Ascending aorta (tissue), 2 donors: ENCODE measurements at regions not wholly inside any gene's neighbourhood (a gene's known extent, or its start where the extent isn't known, plus 50 kb on each side); places are given as distances from the start of the nearest gene placed in this dataset.
"Not testable (repeated sequence)": the region's sequence is repeated elsewhere in the genome, so short reads cannot be mapped to it uniquely, and the experiment has no call there.

ENCODE experiments used
- DNase-seq, 2 donors: peaks; one replicate each; pipeline ENCODE4 v3.0.0-alpha.2; 2019; ENCODE audit warnings: low spot score in 2 of 2
- H3K27ac ChIP-seq, 2 donors: fragments of 200-600 bp; sonication (generic); one replicate each; pipeline ENCODE4 v1.5.1; 2016 to 2017; ENCODE audit warnings: mild to moderate bottlenecking in 1 of 2
- H3K27me3 ChIP-seq: fragments of 200-600 bp; sonication (generic); one replicate; pipeline ENCODE4 v1.5.1; 2017
- H3K36me3 ChIP-seq, 2 donors: fragments of 200-600 bp; sonication (generic); one replicate each; pipeline ENCODE4 v1.5.1; 2016
- H3K4me1 ChIP-seq, 2 donors: fragments of 200-600 bp; sonication (generic); one replicate each; pipeline ENCODE4 v1.5.1; 2016 to 2017; ENCODE audit warnings: mild to moderate bottlenecking in 1 of 2
- H3K4me3 ChIP-seq, 2 donors: fragments of 200-600 bp; sonication (generic); one replicate each; pipeline ENCODE4 v1.5.1; 2016 to 2017; ENCODE audit warnings: mild to moderate bottlenecking in 1 of 2
- H3K9me3 ChIP-seq, 2 donors: fragments of 200-600 bp; sonication (generic); one replicate each; pipeline ENCODE4 v1.5.1; 2016
- CTCF ChIP-seq, 3 experiments: fragments of 200-600 bp in 2 of 3; fragments of 450-650 bp in 1 of 3; sonication (generic) in 2 of 3; IDR thresholded peaks; one replicate each; pipeline ENCODE4 v1.5.1; 2016 to 2019; ENCODE audit warnings: antibody characterized with exemption in 3 of 3, mild to moderate bottlenecking in 1 of 3, moderate library complexity in 1 of 3
- intact Hi-C: fragments of 100-400 bp; cut with DNase I; formaldehyde crosslinking; loops from one replicate; pipeline ENCODE4 v1.15.1; 2023

- H3K36me3 ChIP-seq: no peaks in the 10 kb centered on the region
- H3K27ac ChIP-seq: no peak overlapping the region
- TF ChIP-seq CTCF (IDR thresholded peaks at IDR 0.05): no peak
- intact Hi-C loops: no loop called here
- no peaks in the 10 kb centered on the region for H3K27me3 ChIP-seq
- no peak for DNase-seq
- no peaks in the 10 kb centered on the region for H3K4me1 ChIP-seq
- H3K4me3 ChIP-seq: no peak overlapping the region
- no peaks in the 10 kb centered on the region for H3K9me3 ChIP-seq
Observed at GRCh38 chr3:44171891-44172290, 69.8 kb upstream of the TOPAZ1 start.

- intact Hi-C loops, DNase-seq: not testable (repeated sequence)
Observed at GRCh38 chr3:44172701-44173100, 69.0 kb upstream of the TOPAZ1 start.

GRCh38 chr3:44173263-44173662 is 68.4 kb upstream of the TOPAZ1 start:
- intact Hi-C loops: no loop called here
- DNase-seq: no peak
- no peak overlapping the region for H3K27ac ChIP-seq
- H3K4me3 ChIP-seq: no peak overlapping the region
- no peaks in the 10 kb centered on the region for H3K9me3 ChIP-seq
- H3K4me1 ChIP-seq: no peaks in the 10 kb centered on the region
- TF ChIP-seq CTCF (IDR thresholded peaks at IDR 0.05): no peak
- no peaks in the 10 kb centered on the region for H3K27me3 ChIP-seq
- no peaks in the 10 kb centered on the region for H3K36me3 ChIP-seq

More at GRCh38 chr3:44172701-44173100, 69.0 kb upstream of the TOPAZ1 start:
- not testable (repeated sequence) for H3K4me3 ChIP-seq, H3K36me3 ChIP-seq, H3K27ac ChIP-seq, H3K4me1 ChIP-seq, H3K9me3 ChIP-seq, H3K27me3 ChIP-seq

GRCh38 chr3:44175070-44175469 is 66.6 kb upstream of the TOPAZ1 start:
- intact Hi-C loops: no loop called here
- no peak for DNase-seq
- TF ChIP-seq CTCF (IDR thresholded peaks at IDR 0.05): no peak
- Histone ChIP-seq H3K27ac (no peak overlapping the region), H3K9me3 (no peaks in the 10 kb centered on the region), H3K36me3 (no peaks in the 10 kb centered on the region), H3K4me3 (no peak overlapping the region), H3K4me1 (no peaks in the 10 kb centered on the region), H3K27me3 (no peaks in the 10 kb centered on the region)

- DNase-seq: no peak
- Histone ChIP-seq H3K4me1 (no peaks in the 10 kb centered on the region), H3K36me3 (no peaks in the 10 kb centered on the region), H3K9me3 (no peaks in the 10 kb centered on the region), H3K27ac (no peak overlapping the region), H3K27me3 (no peaks in the 10 kb centered on the region), H3K4me3 (no peak overlapping the region)
- no peak for TF ChIP-seq CTCF (IDR thresholded peaks at IDR 0.05)
- intact Hi-C loops: no loop called here
Observed at GRCh38 chr3:44179246-44179645, 62.4 kb upstream of the TOPAZ1 start.

GRCh38 chr3:44184319-44184953 is 57.2 kb upstream of the TOPAZ1 start:
- Histone ChIP-seq H3K27me3 (no peaks in the 10 kb centered on the region), H3K4me3 (no peak overlapping the region), H3K36me3 (no peaks in the 10 kb centered on the region), H3K4me1 (no peaks in the 10 kb centered on the region), H3K9me3 (no peaks in the 10 kb centered on the region), H3K27ac (no peak overlapping the region)
- no peak for DNase-seq
- TF ChIP-seq CTCF (IDR thresholded peaks at IDR 0.05): no peak
- intact Hi-C loops: no loop called here
